GM19240 (cell line): ENCODE measurements at regions not wholly inside any gene's neighbourhood (a gene's known extent, or its start where the extent isn't known, plus 50 kb on each side); places are given as distances from the start of the nearest gene placed in this dataset.
"Not testable (repeated sequence)": the region's sequence is repeated elsewhere in the genome, so short reads cannot be mapped to it uniquely, and the experiment has no call there.

ENCODE experiments used
- DNase-seq: peaks from one replicate; pipeline ENCODE4 v3.0.0; 2011; ENCODE audit warnings: low spot score; ENCODE audit not compliant: insufficient read length

GRCh38 chr9:117775591-117775990 lies 71.4 kb downstream of the TLR4 start:
- no peak for DNase-seq

DNA sequence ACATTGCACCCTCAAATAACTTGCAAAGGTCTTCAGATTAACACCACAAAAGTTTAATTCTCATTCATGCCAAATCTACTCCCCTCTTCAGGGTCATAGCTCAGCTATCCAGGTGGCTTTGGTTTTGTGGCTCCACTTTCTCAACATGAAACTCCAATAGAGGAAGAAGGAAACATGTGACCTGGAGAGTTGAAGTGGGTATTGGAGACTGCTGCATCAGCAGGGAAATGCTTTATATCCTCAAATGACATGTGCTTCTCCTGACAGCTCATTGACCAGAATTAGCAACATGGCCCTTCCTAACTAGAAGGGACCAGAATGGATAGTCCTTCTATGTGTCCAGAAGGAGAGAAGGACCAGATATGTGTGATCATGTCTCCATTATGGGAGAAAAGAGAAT lies 73.6 kb downstream of the TLR4 start:
- DNase-seq = no peak

GRCh38 chr9:117779760-117780159 lies 75.6 kb downstream of the TLR4 start:
- no peak for DNase-seq

DNA sequence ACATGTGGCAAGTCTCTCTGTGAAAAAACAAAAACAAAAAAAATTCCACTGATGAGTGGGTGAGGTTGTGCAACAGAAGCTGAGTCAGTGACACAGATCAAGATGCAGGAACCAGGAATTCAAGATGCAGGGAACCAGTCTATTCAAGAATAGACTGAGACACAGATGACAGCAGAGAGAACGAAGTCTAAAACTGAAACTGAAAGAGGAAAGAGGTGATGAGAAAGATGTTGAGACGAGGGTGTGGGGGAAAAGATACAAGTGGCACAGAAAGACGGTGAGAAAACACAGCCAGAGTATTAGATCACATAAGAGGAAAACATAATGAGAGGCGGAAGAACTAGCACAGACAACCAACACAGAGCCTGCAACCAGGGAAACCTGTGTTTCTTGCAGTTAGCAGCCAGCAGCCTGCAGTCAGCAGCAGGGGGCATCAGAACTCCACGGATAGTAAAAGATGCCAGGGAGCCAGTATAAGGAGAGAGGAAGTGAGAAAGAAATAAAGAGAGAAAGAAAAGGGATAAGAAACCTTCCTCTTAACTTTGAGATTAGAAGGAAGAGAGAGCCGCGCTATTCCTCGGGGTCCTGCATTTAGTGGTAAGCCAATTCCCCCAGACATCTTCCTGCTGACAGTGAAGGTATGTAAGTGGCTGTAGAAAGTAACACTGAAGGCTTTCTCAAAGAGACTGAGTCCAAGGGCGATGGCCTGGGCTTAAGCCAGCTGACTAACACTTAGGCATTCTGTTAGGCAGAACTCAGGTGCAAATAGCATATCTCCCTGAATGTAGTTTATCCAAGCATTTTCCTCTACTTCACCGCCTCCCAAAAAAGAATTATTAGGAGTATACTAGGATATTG lies 79.0 kb downstream of the TLR4 start:
- DNase-seq = peak; percentile 3

DNA sequence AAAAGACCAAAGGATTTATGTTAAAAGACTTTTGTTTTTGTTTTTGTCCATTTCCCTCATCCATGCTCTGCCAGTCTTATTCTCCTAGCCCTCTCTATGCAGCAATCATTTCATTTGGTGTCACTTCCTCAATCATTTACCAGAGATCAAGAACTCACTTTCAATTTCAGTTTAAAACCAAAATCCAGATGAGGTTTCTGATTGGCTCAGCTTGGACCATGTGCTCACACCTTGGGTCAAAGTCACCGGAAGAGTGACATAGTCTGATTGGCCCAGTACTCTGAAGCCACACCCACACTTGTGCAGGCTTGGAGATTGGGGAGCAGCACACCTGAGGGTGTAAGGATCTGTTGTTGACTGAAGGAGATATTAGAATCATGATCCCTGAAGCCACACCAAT lies 79.6 kb downstream of the TLR4 start:
- DNase-seq = peak; percentile 27

DNA sequence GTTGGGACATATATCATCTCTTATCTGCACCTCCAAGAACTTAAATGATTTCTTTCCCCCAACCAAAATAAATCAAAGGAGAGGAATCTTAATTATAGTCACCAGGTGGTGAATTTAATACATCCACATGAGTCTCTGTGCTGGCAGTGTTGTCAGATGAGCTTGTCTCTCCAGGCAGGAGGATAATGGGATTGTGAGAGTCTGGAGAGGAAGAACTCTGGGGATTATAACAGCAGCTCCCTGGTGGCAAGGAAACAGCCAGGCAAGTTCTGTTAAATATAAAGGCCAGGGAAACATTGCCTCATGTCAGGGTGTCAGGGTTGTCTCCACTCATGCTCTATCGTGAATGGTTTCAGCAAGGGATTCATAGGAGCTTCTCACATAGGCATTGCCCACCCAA lies 80.8 kb downstream of the TLR4 start:
- DNase-seq = no peak

GRCh38 chr9:117787746-117788145 lies 83.5 kb downstream of the TLR4 start:
- no peak for DNase-seq

DNA sequence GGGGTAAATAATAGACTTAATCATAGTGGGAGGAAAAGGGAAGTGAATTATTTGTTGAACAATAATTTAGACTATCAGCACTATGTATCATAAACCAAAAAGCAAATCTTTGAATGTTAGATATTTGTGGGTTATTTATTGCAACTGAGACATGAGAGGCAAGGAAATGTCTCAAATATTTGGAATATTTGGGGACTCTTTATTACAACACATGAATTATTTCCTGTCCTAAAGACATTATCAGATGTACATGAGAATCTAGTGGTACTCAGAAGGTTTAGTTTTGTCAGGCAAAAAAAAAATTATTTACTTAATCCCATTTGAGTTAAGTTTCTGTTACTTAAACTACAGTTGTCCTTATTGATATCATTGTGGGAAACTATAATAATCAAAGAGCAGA lies 91.1 kb downstream of the TLR4 start:
- DNase-seq = no peak

GRCh38 chr9:117796681-117797080 lies 92.5 kb downstream of the TLR4 start:
- no peak for DNase-seq

DNA sequence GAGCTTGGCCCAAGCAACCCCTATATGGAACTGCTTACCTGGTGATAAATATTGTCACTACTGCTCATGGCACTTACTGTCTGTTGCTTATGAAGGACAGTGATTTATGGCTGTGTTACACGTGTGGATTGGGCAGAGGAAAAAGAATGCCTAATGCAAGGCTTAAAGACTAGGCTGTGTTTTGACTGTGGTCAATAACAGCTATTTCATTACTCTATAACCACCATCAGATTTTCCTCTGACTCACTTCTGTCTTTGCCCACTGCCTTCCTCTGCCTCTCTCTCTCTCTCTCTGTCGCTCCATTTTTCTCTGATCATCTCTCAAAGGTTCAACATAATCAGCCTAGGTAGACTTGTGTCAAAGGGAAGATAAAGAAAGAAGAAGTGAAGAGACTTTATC lies 96.2 kb downstream of the TLR4 start:
- DNase-seq = no peak

DNA sequence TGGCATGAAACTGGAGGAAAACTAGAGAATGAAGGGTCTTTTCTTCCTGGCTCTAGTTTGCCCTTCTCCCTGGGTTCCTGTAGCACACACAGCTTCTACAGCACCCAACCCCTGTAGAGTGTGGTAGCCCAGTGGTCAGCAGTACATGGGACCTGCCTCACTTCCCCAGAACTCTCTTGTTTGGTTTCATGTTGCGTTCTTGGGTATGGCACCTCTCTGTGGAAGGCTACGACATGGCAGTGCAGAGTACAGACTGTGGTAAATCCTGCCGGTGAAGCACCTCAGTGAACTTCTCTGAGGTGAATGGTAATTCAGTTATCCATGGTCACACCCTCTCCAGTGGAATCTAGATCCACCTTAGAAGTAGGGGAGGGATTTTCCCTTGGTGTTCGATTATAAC lies 105.5 kb downstream of the TLR4 start:
- no peak for DNase-seq

GRCh38 chr9:117815315-117815714 lies 111.1 kb downstream of the TLR4 start:
- no peak for DNase-seq

- DNase-seq = no peak
These were observed 111.7 kb downstream of the TLR4 start for GRCh38 chr9:117815948-117816347.

DNA sequence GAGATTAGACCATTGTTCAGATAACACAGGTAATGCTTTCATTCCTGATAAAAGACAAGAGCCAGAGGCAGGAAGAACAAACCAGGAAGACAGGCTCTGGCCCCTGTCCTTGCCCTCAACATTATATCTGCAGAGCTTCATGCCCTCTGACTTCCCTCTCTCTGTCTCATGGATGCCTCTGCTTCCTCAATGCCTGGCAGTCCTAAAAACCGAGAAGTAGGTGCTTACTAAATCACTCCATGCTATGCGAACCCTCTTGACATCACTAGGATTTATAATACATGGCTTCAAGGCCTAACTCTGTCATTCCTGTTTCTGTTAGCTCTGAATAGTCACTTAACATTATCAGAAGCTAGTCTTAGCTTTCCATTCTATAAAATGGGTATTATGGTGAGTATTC lies 117.8 kb downstream of the TLR4 start:
- no peak for DNase-seq

- DNase-seq = no peak
These were observed 119.4 kb downstream of the TLR4 start for GRCh38 chr9:117823576-117823975.

- DNase-seq = peak; percentile 3
These were observed 121.6 kb downstream of the TLR4 start for GRCh38 chr9:117825609-117826347.

GRCh38 chr9:117826837-117827236 lies 122.6 kb downstream of the TLR4 start:
- no peak for DNase-seq

DNA sequence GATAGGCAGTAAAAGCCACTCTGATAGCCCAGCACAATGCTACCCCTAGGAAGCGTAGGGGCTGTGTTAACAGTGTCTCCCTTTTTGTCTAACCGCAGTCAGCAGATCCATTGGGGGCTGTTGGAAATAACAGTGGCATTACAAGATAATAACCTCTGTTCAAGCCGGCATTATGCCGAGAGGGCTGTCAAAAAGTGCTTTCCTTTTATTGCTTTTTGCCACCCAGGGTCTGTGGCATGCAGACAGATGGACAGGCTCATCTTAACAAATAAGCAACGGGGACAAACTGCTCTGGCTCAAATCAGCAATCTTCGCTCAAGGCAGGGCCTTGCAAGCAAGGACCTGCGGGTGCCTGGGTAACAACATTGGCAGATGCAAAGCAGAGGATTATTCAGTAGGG lies 123.3 kb downstream of the TLR4 start:
- no peak for DNase-seq

DNA sequence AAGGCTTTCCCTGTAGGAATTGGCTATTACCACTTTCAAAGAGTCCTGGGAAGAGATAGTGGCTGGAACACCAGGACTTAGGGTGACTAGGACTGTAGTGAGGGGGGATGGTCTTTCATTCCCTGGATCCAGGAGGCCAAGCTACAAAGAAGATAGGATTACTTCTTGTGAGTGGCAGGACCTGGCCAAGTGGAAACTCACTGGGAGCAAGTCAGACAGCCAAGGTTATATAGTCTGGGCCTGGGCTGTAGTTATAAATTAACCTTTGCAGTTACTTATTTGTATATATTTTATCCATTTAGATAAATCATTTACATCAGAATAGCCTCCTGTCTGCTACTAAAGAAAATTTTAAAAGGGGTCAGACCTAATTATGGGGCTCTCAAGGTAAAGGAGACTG lies 124.3 kb downstream of the TLR4 start:
- DNase-seq = no peak

DNA sequence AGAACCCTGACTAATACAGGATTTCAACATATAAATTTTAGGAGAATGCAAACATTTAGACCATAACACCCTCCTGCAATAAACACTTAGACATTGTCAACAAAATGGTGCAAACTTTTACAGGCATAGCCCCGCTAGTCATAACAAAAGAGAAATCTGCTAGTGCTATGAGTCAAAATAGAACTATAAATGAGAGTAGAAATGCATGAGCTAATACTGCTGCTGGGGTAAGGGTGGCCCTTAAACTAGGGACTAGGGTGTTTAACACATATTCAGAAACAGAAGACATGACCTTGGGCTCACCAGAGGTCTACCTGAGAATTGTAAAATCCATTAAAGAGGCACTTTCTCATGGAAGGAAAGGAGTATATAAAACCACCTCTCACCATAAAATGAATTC lies 131.6 kb downstream of the TLR4 start:
- no peak for DNase-seq

- no peak for DNase-seq
These were observed 135.7 kb downstream of the TLR4 start for GRCh38 chr9:117839862-117840261.

DNA sequence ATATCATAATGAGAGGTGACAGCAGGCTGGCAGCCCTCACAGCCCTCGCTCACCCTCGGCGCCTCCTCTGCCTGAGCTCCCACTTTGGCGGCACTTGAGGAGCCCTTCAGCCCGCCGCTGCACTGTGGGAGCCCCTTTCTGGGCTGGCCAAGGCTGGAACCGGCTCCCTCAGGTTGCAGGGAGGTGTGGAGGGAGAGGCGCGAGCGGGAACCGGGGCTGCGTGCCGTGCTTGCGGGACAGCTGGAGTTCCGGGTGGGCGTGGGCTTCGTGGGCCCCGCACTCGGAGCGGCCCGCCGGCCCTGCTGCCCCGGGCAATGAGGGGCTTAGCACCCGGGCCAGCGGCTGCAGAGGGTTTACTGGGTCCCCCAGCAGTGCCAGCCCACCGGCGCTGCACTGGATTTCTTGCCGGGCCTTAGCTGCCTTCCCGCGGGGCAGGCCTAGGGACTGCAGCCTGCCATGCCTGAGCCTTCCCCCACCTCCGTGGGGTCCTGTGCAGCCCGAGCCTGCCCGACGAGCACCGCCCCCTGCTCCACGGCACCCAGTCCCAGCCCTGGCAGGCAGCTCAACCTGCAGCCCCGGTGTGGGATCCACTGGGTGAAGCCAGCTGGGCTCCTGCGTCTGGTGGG lies 147.7 kb downstream of the TLR4 start:
- not testable (repeated sequence) for DNase-seq
